HUES6 (cell line): ENCODE measurements at regions not wholly inside any gene's neighbourhood (a gene's known extent, or its start where the extent isn't known, plus 50 kb on each side); places are given as distances from the start of the nearest gene placed in this dataset.
"Not testable (repeated sequence)": the region's sequence is repeated elsewhere in the genome, so short reads cannot be mapped to it uniquely, and the experiment has no call there.

Experiments
- H3K27ac ChIP-seq: 2 replicates; pipeline ENCODE4 v1.7.0; 2013; ENCODE audit warnings: low read depth, mild to moderate bottlenecking, low read length, inconsistent platforms
- H3K27me3 ChIP-seq: 2 replicates; pipeline ENCODE4 v1.6.1; 2013; ENCODE audit warnings: low read length; ENCODE audit not compliant: control insufficient read depth, insufficient read depth
- H3K36me3 ChIP-seq: 2 replicates; pipeline ENCODE4 v1.6.1; 2013; ENCODE audit warnings: low read length; ENCODE audit not compliant: control insufficient read depth, insufficient read depth
- H3K4me1 ChIP-seq: 2 replicates; pipeline ENCODE4 v1.6.1; 2013; ENCODE audit warnings: low read length; ENCODE audit not compliant: control insufficient read depth, insufficient read depth
- H3K4me3 ChIP-seq: 2 replicates; pipeline ENCODE4 v1.5.1; 2013; ENCODE audit warnings: low read depth, low read length
- H3K9ac ChIP-seq: one replicate; pipeline ENCODE4 v1.6.1; 2013; ENCODE audit warnings: mild to moderate bottlenecking, low read length
- H3K9me3 ChIP-seq: 2 replicates; pipeline ENCODE4 v1.6.1; 2013; ENCODE audit warnings: low read depth, low read length; ENCODE audit not compliant: control insufficient read depth, insufficient read depth

DNA sequence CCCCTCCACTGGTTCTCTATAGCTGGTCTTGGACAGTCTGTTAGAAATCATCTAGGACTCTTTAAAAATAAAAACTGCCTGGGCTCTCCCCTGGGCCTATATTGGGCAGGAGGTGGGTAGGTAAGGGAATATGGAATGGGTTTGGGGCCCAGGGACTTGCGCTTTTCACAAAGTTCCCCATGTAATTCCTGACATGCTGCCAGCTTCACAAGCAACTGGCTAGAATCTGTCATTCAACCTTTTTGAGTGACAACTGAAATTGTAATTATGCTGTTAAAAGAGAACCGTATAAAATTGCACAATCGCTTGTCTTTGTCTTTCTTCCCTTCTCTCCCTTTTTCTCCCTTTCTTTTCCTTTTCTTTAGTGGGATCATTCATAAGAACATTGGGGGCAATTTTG, 603.1 kb downstream of the EBF1 start:
- Histone ChIP-seq H3K4me3 (no peak overlapping the region), H3K9ac (no peak overlapping the region), H3K27ac (no peak overlapping the region), H3K36me3 (no peaks in the 10 kb centered on the region), H3K9me3 (no peaks in the 10 kb centered on the region), H3K4me1 (no peaks in the 10 kb centered on the region), H3K27me3 (no peaks in the 10 kb centered on the region)

DNA sequence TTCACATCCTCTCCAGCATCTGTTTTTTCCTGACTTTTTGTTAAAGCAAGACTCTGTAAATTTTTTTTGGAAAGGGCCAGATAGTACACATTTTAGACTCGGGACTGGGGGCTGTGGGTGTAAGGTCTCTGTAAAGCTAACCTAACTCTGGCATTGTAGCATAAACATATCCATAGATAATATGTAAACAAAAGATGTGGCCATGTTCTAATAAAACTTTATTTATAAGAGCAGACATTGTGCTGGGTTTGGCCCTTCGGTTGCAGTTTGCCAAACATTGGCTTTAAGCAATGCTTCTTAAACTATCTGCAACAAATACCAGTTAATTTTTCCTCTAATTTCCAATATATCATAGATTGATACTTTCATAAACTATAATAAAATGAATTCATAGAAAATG, 605.2 kb downstream of the EBF1 start:
- H3K36me3 ChIP-seq, result no peaks in the 10 kb centered on the region
- H3K9me3 ChIP-seq, result no peaks in the 10 kb centered on the region
- no peak overlapping the region for H3K27ac ChIP-seq
- no peak overlapping the region for H3K9ac ChIP-seq
- H3K4me1 ChIP-seq, result no peaks in the 10 kb centered on the region
- H3K27me3 ChIP-seq, result no peaks in the 10 kb centered on the region
- H3K4me3 ChIP-seq, result no peak overlapping the region

DNA sequence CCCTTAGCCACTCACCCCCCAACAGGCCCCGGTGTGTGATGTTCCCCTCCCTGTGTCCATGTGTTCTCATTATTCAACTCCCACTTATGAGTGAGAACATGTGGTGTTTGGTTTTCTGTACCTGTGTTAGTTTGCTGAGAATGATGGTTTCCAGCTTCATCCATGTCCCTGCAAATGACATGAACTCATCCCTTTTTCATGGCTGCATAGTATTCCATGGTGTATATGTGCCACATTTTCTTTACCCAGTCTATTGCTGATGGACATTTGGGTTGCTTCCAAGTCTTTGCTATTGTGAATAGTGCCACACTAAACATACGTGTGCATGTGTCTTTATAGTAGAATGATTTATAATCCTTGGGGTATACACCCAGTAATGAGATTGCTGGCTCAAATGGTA, 605.7 kb downstream of the EBF1 start:
- not testable (repeated sequence) for H3K27me3 ChIP-seq, H3K4me1 ChIP-seq, H3K27ac ChIP-seq, H3K4me3 ChIP-seq, H3K36me3 ChIP-seq, H3K9me3 ChIP-seq, H3K9ac ChIP-seq

DNA sequence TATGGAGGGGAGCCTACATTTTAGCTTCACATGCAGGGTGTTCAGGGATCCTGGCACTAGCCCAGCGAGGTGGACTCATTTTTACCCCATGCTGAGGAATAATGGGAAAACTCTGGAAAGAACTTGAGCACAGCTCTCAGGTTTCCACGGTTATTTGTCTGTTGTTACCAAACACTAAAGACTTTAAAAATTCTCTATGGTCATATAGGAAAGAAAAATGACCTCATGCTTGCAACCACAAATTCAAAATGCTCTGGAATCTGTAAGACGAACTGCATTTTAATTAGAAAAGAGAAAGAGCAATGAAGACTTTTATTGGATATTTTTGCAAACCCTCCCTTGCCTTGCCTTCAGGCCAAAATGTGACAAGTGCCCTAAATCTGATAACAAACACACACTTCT, 606.9 kb downstream of the EBF1 start:
- Histone ChIP-seq H3K36me3 (no peaks in the 10 kb centered on the region), H3K4me1 (no peaks in the 10 kb centered on the region), H3K9me3 (no peaks in the 10 kb centered on the region), H3K4me3 (no peak overlapping the region), H3K27ac (no peak overlapping the region), H3K27me3 (no peaks in the 10 kb centered on the region), H3K9ac (no peak overlapping the region)

DNA sequence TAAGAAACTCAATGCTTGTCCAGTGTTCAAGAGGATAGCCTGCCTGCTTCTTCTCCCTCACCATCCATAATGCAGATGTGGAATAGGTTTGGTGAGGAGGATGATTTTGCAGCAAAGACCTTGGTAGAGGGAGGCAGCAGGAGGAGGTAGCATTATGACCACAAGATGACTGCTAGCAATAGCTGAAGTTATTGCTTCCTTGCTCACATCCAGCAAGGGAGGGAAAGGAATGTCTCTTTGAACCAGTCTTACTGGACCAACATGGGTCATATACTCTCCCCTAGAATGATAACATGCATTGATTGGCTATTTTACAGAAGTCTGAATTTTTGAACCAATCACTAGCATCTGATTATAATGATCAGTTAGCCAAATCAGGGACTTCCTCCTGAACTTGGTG, 607.6 kb downstream of the EBF1 start:
- no peak overlapping the region for H3K9ac ChIP-seq
- no peak overlapping the region for H3K4me3 ChIP-seq
- H3K4me1 ChIP-seq, result no peaks in the 10 kb centered on the region
- no peaks in the 10 kb centered on the region for H3K27me3 ChIP-seq
- H3K36me3 ChIP-seq, result no peaks in the 10 kb centered on the region
- no peak overlapping the region for H3K27ac ChIP-seq
- H3K9me3 ChIP-seq, result no peaks in the 10 kb centered on the region

DNA sequence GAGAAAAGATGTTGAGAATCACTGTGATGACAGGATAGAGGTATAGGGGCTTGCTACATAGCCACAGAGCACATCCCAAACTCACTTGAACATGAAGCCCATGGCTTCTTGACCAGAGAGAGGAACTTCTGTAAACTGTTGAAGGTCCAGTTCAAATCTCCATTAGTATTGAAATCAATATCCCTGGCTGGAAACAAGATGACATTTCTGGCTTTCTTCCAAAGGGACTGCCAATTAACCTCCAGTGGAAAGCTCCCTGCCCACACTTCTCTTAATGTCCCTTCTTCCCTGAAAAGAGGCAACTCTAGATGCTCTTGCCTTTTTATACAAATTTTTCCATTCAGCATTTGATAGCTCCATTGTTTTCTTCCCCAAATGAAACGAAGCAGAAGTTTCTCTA, 612.1 kb downstream of the EBF1 start:
- H3K27ac ChIP-seq, result no peak overlapping the region

DNA sequence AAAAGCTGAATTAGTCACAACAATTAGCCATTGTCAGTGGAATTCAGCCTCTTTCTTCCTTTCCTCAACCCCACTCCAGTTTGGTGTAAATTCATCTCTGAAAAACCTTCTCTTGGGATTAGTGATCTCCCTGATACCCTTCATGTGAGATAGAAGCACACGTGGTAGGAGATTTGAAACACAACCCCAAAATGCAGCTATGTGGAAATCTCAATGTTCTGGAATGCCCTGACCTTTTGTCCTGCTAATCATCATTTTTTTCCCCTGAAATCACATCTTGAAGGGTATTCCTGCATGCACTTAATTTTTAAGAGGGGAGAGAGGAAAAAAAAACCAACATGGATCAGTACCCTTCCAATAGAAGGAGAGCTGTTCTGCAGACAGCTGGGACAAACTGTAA, 612.6 kb downstream of the EBF1 start:
- no peaks in the 10 kb centered on the region for H3K36me3 ChIP-seq
- H3K27ac ChIP-seq, result no peak overlapping the region
- no peaks in the 10 kb centered on the region for H3K9me3 ChIP-seq
- H3K9ac ChIP-seq, result no peak overlapping the region
- H3K4me1 ChIP-seq, result no peaks in the 10 kb centered on the region
- H3K4me3 ChIP-seq, result no peak overlapping the region
- H3K27me3 ChIP-seq, result no peaks in the 10 kb centered on the region

More for the DNA sequence above, 612.1 kb downstream of the EBF1 start:
- H3K9me3 ChIP-seq, result no peaks in the 10 kb centered on the region
- H3K27me3 ChIP-seq, result no peaks in the 10 kb centered on the region
- no peak overlapping the region for H3K9ac ChIP-seq
- H3K36me3 ChIP-seq, result no peaks in the 10 kb centered on the region
- no peaks in the 10 kb centered on the region for H3K4me1 ChIP-seq
- H3K4me3 ChIP-seq, result no peak overlapping the region

DNA sequence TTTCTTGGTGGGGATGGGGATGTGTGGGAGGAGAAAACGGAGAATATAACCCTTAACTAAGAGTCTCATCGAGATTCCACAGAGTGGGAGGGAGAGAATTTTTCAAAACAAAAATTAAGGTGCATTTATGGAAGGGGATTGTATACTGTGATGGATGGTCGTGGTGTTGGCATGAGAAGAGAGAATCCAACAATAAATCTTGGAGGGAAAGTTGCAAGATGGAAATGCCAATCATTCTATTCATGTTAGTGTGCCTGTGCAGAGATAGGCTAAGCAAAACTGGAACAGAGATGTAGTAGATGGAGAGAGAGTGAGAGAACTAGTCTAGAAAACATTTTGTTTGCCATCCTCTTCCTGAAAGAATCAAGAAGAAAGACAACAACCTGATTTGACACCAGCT, 613.1 kb downstream of the EBF1 start:
- H3K27ac ChIP-seq, result no peak overlapping the region
- no peak overlapping the region for H3K9ac ChIP-seq
- no peaks in the 10 kb centered on the region for H3K36me3 ChIP-seq
- no peaks in the 10 kb centered on the region for H3K4me1 ChIP-seq
- no peaks in the 10 kb centered on the region for H3K27me3 ChIP-seq
- H3K4me3 ChIP-seq, result no peak overlapping the region
- no peaks in the 10 kb centered on the region for H3K9me3 ChIP-seq

DNA sequence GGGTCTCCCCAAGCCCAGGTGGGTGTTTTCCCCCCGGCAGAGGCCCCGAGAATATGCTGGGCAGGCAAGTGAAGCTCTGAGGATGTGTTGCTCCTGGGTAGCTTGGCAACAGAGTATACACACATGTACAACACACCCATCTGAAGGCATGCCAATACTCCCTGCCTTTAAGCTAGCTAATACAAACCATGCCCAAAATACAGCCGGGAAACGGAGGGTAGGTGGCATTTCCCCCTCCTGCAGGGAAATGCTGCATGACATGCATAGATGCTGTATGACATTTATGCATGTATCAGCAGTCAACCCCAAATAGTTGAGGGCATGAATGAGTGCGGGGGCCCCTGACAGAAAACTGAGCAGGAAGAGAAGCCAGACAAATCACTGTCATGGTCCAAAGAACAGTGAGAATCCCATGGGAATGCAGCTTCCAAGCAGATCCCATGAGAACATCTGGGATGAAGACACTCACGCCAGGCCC, 614.1 kb downstream of the EBF1 start:
- no peaks in the 10 kb centered on the region for H3K27me3 ChIP-seq
- no peak overlapping the region for H3K9ac ChIP-seq
- no peaks in the 10 kb centered on the region for H3K4me1 ChIP-seq
- H3K4me3 ChIP-seq, result no peak overlapping the region
- no peaks in the 10 kb centered on the region for H3K36me3 ChIP-seq
- H3K27ac ChIP-seq, result no peak overlapping the region
- no peaks in the 10 kb centered on the region for H3K9me3 ChIP-seq

DNA sequence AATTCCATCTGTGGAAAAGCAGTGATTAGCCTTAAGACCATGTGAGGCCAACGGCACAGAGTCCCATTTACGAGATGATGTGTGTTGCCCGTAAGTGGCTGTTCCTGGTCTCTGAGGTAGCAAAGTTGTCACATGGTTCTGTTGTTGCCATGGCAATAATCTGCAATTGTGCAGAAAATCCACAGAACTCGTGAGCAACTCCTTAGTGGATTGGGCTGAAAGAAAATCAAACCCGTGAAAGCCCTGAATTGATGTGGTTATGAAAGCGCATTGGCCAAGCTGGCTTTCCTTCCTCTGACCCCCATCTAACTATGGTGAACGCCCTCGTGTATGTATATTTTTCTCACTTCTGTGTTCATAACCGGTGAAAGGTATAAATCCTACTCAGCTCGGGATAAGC, 614.7 kb downstream of the EBF1 start:
- H3K27ac ChIP-seq, result no peak overlapping the region
- no peaks in the 10 kb centered on the region for H3K27me3 ChIP-seq
- H3K4me3 ChIP-seq, result no peak overlapping the region
- no peak overlapping the region for H3K9ac ChIP-seq
- H3K9me3 ChIP-seq, result no peaks in the 10 kb centered on the region
- H3K4me1 ChIP-seq, result no peaks in the 10 kb centered on the region
- H3K36me3 ChIP-seq, result no peaks in the 10 kb centered on the region

DNA sequence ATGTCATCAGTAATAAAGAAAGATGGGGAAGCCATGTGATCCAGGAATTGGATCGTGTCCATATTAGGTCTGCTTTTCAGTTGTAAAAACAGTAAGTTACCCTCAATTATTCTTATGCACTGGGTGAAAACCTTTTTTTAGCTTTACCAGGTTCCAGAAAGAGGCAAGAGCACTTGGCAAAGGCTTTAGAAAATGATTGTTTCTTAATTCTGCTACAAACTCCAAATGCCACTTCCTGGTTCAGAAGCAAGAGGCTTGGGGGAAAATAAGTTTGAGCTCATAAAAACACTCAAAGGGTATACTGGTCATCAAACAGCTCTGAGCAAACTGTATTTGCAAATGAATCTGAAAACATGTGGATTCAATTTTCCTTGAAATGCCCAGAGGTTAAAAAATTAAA, 615.6 kb downstream of the EBF1 start:
- Histone ChIP-seq H3K36me3 (no peaks in the 10 kb centered on the region), H3K9me3 (no peaks in the 10 kb centered on the region), H3K27me3 (no peaks in the 10 kb centered on the region), H3K9ac (no peak overlapping the region), H3K27ac (no peak overlapping the region), H3K4me3 (no peak overlapping the region), H3K4me1 (no peaks in the 10 kb centered on the region)

DNA sequence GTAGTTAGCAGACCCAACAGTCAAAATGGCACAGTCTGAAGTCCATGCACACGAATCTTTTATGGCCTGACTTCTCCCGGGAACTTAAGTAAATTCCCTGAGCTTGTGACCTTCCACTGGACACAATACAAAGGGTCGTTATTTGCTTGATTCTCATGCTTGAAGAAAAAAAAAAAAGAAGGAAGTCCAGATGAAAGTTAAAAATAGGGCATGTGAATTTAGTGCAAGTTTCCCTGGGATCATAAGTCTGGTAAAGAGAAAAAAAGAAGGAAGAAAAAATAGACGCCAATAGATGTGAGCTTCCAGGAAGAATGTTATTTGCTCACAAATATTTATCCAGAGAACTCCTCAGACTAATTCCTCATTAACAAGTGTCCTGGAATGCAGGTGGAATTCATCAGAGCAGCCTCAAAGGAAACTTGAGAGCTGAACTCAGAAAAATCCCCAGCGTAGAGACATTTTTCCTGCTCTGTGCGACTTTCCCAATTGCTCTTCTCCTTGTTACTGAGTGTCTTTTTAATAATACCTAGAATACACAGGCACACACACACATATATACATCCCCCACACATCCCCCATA, 616.3 kb downstream of the EBF1 start:
- Histone ChIP-seq H3K27me3 (no peaks in the 10 kb centered on the region), H3K4me1 (no peaks in the 10 kb centered on the region), H3K9me3 (no peaks in the 10 kb centered on the region), H3K9ac (no peak overlapping the region), H3K27ac (no peak overlapping the region), H3K4me3 (no peak overlapping the region), H3K36me3 (no peaks in the 10 kb centered on the region)
